ENCODE measurements at regions not wholly inside any gene's neighbourhood (a gene's known extent, or its start where the extent isn't known, plus 50 kb on each side); places are given as distances from the start of the nearest gene placed in this dataset.

GRCh38 chr10:17536221-17536620 is 81.0 kb downstream of the HACD1 start:
- TF ChIP-seq POLR2AphosphoS5 (IDR thresholded peaks at IDR 0.05; ENCODE audit: low read depth, low read length) (no peak), CTCF (IDR thresholded peaks at IDR 0.05) (no peak), EZH2phosphoT487 (IDR thresholded peaks at IDR 0.05; ENCODE audit: borderline replicate concordance, low read depth) (no peak), YY1 (IDR thresholded peaks at IDR 0.05; ENCODE audit: low read depth) (no peak), FOXM1 (IDR thresholded peaks at IDR 0.05; ENCODE audit: low read depth) (no peak), RFX5 (IDR thresholded peaks at IDR 0.05; ENCODE audit: low read length) (no peak), FOXJ3 (CRISPR knock-in tag; IDR thresholded peaks at IDR 0.05) (no peak), NRF1 (IDR thresholded peaks at IDR 0.05; ENCODE audit: low read depth, low read length) (no peak)
- TF ChIP-seq, protein P1, sequence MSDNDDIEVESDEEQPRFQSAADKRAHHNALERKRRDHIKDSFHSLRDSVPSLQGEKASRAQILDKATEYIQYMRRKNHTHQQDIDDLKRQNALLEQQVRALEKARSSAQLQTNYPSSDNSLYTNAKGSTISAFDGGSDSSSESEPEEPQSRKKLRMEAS (IDR thresholded peaks at IDR 0.05; ENCODE audit: low read depth) = no peak

All from SK-N-SH (cell line).